ENCODE measurements at regions not wholly inside any gene's neighbourhood (a gene's known extent, or its start where the extent isn't known, plus 50 kb on each side); places are given as distances from the start of the nearest gene placed in this dataset.
A peak's percentile ranks its signal among the peaks of the same experiment; 100 is the strongest.
"Not testable (repeated sequence)": the region's sequence is repeated elsewhere in the genome, so short reads cannot be mapped to it uniquely, and the experiment has no call there.

DNA sequence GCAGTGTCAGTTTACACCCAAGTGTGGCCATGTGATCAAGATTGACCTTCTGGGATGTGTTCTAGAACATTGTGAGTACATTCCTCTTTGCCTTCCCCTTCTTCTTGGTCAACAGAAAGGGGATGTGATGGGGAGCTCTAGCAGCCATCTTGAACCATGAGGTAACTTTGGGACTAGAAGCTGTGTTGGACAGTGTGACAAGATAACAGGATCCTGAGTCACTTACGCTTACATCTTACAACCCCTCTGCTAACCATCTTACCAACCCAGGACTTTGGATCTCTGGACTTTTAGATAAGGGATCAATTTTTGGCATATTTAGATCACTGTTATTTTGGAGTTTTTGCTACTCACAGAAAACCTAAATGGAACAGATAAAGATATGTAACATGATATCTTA lies 625.6 kb downstream of the BCOR start:
- DNase-seq (ENCODE audit: low read depth): no peak

DNA sequence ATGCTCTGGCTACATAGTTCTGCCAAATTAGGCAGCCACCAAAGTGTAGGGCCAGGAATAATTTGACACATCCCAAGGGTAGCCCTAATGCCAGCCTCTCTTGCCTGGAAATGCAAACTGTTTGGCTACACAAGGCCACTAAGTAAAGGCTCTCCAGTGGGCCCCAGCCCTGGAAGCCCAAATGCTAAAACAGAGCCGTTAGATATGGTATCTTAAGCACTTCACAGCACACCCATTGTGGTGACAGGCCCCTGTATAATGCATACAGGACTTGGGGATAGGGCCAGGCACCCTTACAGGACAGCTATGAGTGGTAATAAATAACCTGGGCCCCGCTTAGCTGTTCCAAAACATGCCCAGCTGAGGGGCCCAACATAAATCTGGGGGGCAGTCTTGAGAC lies 623.9 kb downstream of the BCOR start:
- no peak for DNase-seq (ENCODE audit: low read depth)

DNA sequence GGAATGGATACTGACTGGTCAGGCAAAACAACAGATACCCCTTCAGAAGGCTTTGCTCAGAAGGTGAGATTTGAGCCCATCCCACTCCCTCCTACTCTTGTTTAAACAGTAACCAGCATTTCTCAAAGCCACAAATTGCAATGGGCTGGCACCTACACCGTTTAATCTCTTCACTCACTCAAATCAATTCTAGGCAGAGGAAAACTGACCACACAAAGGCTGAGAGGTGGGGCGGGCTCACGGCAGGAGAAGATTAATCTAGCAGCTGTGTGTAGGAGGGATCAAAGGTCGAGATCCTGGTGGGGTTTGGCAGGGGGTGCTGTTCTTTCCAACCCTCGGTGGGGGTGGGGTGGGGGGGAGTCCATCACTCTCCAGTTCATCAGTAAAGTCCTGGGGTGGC lies 622.4 kb downstream of the BCOR start:
- no peak for DNase-seq (ENCODE audit: low read depth)

DNA sequence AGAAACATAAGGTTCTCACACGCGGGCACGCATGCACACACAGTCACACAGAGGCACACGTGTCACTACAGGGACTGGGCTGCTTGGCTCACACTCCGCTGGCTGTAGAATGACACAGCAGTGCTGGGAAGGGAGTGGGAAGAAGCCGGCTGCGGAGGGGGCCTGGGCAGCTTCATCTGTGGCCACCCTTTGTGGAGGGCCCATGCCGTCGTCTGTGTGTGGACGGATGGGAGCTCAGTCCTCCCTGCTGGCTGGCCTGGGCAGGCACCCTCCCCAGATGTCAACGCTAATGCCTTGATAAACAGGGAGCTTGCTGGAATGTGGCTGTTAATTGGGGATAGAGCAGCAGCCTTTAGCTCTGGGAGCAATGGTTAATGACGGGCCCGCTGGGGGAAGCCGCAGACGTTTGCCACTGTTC lies 621.1 kb downstream of the BCOR start:
- no peak for DNase-seq (ENCODE audit: low read depth)

DNA sequence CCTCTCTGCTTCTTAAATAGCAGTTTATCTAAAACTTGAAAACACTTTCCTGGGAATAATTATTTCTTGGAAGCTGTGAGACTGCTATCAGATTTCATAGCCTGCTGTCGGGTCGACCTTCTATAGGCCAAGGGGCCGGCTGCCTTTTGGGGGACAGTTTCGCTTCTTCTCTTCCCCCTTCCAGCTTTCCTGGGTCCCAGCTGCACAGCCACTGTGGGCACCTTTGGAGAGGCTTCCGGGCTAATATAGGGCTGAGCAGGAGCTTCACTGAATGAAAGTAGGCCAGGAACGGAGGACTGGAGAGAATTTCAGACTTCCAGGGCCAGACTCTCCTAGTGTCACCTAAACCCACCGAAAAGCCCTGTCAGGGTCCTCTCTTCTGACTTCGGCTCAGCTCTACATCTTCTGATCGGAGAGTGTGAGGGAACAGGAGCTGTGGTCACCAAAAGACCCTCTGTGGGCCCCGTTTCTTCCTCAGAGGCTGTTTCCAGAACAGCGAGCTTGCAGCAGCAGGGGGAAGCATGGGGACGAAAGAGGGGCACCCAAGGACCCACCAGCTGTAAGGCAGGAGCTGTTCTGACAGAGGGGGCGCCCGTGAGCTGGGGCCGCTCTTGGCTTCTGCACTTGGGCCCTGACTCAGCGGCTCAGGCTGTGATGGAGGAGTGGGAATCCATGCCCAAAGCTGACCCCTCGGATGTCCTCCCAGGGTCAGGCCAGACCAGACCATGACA lies 620.6 kb downstream of the BCOR start:
- DNase-seq (ENCODE audit: low read depth): no peak

DNA sequence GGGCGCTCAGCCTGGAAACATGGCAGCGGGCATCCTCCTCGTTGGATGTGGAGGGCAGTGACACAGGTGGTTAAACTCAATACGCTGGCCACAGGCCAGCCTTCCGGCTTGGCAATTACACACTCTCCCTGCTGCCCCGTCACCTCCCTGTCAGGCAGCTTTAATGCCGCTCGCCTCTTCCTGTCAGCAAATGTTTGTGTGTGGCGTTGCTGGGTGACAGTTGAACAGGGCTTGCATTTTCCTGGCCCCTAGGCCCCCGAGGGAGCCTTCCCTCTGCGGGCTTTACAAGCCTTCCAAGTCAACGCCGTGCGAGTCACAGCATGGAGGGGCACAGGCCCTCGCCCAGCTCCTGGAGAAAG lies 620.0 kb downstream of the BCOR start:
- DNase-seq (ENCODE audit: low read depth): no peak

DNA sequence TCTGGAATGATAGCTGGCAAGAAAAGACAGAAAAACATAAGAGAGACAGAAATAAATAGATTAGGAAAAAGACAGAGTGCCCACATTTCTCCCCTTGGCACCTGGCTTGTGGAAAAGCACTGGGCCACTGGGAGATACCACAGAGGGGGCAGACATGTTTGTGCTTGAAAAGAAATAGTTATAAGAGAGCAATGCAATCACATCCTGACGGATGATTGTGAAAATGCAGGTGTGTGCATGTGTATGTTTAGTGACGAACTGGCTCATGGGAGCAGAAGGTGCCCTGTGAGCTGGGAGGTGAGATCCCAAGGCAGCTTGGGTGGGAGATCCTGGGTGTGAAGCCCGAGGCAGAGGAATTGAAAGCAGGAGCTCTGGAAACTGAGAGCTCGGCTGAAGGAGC lies 617.9 kb downstream of the BCOR start:
- no peak for DNase-seq (ENCODE audit: low read depth)

DNA sequence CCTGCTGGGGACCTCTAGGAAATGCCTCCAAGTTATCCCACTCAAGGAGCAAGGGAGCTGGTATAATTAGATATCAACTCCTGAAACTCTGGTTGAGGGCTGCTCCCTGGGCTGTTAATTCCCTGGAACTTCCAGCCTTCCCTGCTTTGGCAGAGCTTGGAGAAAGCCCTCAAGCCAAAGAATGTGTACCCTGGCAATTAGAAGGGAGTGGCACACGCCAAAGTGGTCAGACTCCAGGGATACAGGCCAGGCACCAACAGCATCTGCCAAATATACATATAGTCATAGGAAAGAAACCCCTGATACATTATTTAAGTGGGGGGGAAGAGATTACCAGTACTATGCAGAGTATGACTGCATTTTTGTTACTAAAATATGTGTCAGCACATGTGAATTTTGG lies 616.8 kb downstream of the BCOR start:
- no peak for DNase-seq (ENCODE audit: low read depth)

DNA sequence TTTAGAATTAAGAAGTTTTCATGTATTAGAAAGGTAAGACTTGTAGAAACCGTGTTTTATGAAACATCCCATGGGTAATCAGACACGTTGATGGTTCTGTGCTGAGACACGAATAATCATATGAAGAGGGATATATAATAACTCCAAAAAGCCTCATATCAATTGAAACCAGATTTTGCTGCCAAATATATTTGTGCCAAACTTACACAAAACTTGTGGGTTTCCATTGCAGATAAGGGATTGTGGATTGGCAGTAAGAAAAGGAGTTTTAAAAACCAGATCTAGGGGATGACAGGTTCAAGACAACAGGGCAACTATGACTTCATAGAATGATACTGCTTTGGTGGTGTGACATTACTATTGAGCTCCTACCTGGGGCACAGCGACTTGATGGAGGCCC lies 616.1 kb downstream of the BCOR start:
- DNase-seq (ENCODE audit: low read depth): no peak

DNA sequence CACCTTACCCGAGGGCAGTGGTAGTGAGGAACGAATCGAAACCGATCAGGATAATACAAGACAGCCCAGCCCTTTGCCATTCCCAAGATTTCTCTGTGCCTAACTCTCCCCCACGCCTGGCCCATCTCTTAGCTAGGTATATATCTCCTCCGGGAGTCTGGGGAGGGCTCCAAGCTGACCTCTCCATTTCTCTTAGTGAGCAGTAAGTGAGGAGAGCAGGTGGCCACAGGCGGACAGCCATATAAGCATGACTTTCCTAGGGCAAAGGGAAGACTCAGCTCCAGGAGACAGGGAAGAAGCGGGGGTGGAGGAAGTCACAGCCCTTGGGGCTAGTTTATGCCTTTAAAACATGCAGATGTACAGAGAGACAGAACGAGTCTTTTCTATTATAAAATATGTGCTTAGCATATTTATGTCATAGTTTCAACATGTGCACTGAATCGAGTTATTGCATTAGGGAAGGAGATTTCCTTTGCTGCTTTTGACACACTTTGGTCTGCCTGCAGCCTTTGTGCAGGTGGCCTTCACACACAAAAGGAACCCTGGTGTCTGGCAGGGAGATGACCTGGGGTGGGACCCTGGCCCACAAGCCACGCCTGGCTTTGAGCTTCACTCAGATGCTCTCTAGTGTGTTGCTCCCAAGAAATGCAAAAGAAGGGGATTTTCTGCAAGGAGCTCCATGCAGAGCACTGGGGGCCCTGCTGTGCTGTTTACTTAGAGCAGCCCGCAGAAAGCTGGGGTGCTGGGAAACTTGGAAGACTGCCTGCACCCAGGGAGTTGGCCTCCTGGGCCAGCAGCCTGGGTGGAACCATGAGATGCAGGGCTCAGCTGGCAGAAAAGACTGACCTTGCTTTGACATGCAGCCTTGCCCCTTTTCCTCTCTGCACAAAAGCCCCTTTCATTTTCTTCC lies 613.3 kb downstream of the BCOR start:
- no peak for DNase-seq (ENCODE audit: low read depth)

DNA sequence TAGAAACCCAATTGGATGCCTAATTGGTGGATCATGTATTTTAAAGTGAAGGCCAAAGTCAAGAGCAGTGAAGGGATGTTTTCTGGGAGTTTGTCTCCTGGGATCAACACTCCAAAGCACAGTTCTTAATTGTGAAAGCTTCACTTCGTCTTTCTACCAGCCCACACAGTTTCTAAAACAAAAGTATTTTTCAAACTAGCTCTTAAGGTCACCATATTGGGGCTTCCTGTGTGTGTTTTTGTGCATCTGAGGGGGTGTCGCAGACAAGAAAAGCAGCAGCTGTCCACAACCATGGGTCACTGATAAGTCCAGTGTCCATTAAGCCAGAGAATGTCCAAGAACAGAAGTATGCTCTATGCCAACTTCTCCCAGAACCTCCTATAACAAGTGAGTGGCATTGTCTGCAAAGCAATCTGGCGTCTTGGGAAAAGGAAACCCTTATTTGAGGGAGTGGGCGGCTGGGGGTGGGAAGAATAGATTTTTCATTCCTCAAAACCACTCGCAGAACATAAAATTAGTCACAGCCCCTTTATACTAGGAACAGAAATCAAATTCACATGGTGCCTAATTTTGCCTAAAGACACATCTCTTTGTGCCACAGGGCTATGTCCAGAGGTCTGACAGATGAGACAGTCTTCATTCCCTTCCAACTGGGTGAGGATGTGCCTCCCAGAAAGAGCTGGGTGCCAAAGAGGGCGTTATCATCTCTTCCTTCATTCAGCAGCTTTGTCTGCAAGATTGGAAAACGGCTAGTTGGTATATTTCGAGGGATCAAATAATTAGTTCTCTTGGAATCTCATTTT lies 610.4 kb downstream of the BCOR start:
- no peak for DNase-seq (ENCODE audit: low read depth)

DNA sequence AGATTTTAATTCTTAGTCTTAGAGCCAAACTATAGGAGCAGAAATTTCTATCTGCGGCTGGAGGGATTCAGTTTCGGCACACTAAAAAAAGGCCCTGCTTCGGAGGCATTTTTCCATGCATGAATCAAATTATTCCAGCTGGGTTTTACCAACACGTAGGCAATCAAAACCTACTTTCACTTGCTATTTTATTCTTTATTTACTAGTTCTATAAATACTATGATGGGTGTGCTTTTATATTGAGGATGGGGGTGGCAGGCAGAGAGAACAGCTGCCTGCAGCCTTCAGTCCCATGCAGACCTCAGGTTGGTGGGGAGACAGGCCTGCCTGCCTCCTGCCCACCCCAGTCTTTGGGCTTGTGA lies 609.8 kb downstream of the BCOR start:
- no peak for DNase-seq (ENCODE audit: low read depth)

DNA sequence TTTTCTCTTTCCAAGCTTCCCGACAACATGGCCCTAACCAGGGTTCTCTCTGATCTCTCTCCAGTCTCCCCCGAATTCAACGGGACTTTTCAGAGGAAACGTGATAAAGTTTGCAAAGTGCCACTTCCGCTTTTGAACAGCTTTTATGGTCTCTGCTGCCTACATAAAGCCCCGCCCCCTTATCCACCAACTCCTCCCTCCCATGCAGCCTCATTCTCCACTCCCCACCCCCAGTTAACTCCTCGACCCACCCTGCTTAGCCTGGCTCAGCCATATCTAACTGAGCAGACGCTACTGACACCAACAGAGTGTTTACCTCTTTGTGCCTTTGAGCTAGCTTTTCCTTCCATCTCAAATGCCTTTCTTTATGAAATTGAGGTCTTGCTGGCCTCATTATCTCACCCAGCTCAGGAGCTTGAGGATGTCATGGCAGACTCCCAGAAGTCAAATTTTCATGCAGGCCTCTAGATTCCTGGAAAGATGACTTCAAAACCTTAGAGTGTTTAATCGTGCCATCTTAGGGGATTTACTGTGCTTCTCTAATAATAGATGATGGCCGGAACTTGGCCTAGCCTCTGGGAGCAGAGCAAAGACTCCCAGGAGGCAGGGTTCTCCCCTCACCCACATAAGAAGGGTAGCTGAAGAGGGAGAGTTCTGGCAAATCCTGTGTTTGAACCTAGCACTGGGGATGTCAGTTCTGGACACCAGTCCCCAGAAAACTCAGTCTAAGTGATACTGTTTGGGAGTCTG lies 606.0 kb downstream of the BCOR start:
- DNase-seq (ENCODE audit: low read depth): no peak

DNA sequence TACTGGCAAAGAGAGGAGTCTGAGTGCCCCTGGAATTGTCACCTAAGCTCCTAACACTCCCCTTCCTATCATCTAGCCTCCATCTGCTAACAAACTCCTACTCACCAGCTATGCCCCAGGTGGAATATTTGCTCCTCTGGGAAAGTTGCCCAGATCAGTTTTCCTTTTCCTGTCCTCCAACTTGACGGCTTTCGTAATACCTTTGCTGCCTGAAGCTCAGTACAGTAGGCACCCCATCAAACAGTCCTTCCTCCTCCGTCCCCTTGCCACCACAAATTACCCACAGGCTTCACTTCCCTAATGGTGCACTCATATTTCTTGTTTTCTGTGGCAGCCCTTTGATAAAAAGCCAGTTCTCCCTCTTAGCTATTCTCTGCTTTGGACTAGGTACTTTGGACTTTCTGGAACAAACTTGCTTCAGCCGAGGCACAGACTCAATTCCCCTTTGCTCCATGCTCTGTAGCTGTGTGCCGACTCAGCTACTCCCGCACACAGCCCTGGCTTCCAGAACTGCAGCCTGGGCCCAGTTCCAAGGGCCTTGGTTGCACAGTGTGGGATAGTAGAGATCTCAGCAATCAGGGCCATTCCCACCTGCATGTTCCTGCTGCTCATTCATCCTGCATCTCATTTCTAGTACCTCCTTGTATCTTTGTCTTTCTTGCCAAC lies 605.1 kb downstream of the BCOR start:
- no peak for DNase-seq (ENCODE audit: low read depth)

DNA sequence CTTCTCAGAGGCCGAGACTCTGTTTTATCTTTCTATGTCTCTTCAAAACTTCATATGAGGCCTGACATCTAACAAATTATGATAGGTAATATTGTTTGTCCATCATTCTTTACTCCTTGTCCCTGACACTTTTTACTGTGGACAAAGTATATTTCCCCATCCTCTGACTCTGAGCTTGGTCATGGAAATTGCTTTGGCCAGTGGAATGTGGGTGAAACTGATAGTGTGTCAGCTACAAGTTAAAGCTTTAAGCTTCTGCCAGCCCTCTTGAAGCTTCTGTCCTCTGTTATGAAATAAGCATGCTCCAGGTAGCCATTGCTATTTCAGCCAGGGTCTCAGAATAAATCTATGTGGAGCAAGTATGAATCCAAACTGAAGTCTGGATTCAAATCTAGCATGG lies 604.6 kb downstream of the BCOR start:
- DNase-seq (ENCODE audit: low read depth): no peak

DNA sequence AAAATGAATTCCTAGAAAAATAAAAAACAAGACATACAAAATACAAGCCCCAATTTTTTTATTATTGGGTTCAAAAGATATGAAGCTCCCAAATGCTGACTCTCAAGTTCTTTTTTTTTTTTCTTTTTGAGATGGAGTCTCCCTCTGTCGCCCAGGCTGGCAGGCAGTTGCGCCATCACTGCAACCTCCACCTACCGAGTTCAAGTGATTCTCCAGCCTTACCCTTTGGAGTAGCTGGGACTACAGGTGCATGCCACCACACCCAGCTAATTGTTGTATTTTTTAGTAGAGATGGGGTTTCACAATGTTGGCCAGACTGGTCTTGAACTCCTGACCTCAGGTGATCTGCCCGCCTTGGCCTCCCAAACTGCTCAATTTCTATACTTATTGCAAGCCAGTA lies 600.6 kb downstream of the BCOR start:
- DNase-seq (ENCODE audit: low read depth): not testable (repeated sequence)

DNA sequence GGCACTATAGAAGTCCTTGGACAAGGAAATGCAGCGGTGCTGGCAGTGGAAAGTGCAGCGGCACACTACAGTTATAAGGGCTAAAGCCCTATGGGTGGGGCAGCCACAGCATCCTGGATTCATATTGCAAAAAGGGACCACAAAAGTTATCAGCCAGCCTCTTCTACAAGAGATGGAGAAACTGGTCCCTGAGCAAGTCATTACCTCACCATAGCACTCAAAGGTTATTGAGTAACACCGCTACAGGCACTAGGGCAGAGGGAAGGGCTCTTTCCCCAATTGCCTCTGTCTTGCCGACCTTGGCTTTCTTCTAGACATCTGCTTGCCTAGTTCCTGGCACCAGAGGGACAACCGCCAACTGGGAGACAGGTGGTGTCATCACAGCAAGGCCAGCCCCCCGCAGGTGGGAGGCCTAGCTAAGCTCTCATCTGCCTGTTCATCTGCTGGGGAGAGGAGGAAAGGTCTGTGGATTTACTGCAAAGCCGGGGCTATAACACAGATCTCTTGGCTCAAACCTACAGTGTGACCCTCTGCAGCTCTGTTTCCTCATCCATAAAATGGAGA lies 600.0 kb downstream of the BCOR start:
- no peak for DNase-seq (ENCODE audit: low read depth)

DNA sequence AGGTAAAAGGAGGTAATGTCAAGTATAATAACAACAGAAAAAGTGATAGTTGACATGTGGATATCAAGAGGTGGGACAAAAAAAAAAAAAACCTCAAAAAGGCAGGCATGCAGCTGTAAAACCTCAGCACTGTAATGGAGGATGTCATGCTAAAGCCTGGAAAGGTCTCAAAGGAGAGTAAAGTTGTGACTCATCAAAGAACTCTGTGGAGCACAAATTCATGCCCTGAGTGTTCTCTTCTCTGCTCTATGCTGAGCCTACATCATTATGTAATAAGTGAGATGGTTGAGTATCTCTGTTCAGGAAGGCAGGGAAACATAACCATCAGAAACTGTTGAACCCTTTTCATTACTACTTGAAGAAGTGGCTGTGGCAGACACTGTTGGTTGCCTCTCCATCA lies 597.8 kb downstream of the BCOR start:
- peak; percentile 8 for DNase-seq (ENCODE audit: low read depth)

DNA sequence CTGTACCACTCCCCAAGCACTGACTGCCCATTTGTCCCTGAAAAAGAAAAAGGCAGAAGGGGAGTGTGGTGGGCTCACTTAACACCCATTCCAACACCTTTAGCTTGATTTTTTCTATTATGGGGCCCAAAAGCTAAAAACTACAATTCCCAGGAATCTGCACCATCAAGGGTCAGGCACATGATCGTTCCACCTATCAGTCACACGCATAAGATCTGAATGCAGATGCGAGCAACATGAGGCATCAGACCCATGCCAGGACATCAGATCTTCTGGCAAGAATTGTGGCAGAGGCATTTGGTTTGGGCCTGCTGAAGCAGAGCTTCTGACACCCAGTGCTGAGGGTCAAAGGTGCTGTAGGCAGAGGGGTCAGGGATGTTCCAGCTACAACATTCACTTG lies 595.9 kb downstream of the BCOR start:
- no peak for DNase-seq (ENCODE audit: low read depth)

DNA sequence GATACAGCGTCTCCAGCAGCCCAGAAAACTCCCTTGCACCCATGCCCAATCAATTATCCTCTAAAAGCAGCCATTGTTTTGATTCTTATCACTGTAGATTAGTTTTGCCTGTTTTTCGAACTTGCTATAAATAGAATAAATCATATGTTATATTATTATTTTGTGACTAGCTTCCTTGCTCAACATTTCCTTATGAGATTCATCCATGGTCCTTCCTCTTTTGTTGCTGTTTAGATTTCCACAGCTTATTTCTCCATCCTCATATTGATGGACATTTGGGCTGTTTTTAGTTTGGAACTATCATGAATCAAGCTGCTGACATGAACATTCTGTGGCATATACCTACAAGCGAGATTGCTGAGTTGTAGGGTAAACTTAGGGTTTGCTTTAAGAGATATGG lies 595.3 kb downstream of the BCOR start:
- DNase-seq (ENCODE audit: low read depth): no peak

DNA sequence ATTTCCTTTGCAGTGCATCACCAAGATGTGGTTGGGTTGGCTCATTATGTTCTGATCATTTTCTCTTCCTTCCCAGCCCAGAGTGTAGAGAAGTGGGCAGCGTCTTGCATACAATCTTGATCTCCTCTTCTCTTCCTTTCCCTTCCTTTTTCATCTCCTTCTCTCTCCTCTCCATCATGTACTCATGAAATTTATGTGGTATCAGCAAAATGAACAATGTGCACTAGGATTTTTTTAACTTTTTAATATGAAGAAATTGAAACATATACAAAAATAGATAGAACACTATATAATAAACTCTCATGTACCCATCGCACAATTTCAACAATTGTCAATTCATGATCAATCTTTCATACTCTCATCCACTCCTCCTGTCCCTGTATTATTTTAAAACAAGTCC lies 593.5 kb downstream of the BCOR start:
- no peak for DNase-seq (ENCODE audit: low read depth)

Data from iris pigment epithelial cell (primary cell).